ENCODE measurements at regions not wholly inside any gene's neighbourhood (a gene's known extent, or its start where the extent isn't known, plus 50 kb on each side); places are given as distances from the start of the nearest gene placed in this dataset.
A peak's percentile ranks its signal among the peaks of the same experiment; 100 is the strongest.

DNA sequence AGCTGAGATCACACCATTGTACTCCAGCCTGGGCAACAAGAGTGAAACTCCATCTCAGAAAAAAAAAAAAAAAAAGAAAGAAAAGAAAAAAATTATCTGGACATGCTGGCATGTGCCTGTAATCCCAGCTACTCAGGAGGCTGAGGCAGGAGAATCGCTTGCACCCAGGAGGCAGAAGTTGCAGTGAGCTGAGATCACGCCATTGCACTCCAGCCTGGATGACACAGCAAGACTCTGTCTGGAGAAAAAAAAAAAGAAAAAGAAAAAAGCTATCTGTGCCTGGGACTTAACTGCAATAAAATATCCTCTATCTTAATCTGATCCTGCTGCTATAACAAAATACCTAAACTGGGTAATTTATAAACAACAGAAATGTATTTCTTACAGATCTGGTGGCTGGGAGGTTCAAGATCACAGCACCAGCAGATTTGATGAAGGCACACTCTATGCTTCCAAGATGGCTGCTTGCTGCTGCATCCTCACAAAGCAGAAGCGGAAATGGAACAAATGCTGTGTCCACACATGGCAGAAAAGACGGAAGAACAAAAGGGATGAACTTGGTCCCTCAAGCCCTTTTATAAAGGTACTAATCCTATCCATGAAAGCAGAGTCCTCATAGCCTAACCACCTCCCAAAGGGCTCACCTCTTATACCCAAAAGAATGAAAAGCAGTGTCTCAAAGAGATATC is 273.3 kb upstream of the JARID2 start:
- no TSS peak for BruUV-seq (replicated peaks)
- intact Hi-C loops (cut with micrococcal nuclease) = no loop called here
- ChIA-PET CTCF (no interaction called here), POLR2A (no interaction called here), RAD21 (ENCODE audit: low non-redundant PET in 1 of 2, low total read pairs in 2 of 2, uncharacterized antibody in 2 of 2, unreplicated experiment in 2 of 2) (no interaction called here)
- ATAC-seq = no peak
- H2AFZ ChIP-seq (ENCODE audit: low read depth, low read length, poor library complexity, severe bottlenecking) = peak overlapping the region; percentile 78
- H3K27me3 ChIP-seq (ENCODE audit: insufficient read depth, low read length) = no peaks in the 10 kb centered on the region
- TF ChIP-seq, protein P1, sequence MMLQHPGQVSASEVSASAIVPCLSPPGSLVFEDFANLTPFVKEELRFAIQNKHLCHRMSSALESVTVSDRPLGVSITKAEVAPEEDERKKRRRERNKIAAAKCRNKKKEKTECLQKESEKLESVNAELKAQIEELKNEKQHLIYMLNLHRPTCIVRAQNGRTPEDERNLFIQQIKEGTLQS (IDR thresholded peaks at IDR 0.05) = no peak
- TF ChIP-seq SIN3A (IDR thresholded peaks at IDR 0.05; ENCODE audit: low read depth) = no peak
- no peak for TF ChIP-seq POLR2A (IDR thresholded peaks at IDR 0.05; ENCODE audit: borderline replicate concordance, extremely low read depth, insufficient read depth, insufficient read length)
- H3K4me2 ChIP-seq (ENCODE audit: low read length) = no peak overlapping the region
- H3K9me3 ChIP-seq (ENCODE audit: control insufficient read depth in 1 of 2, insufficient read depth in 1 of 2, low read depth in 1 of 2, low read length in 2 of 2) = 0 out of 4 replicates have a peak, but pooled peaks cover 0 to 3% of the 10 kb centered on the region in 2 experiments
- no peaks in the 10 kb centered on the region for H3K79me2 ChIP-seq (ENCODE audit: insufficient read depth, low read length)
- no peaks in the 10 kb centered on the region for H3K36me3 ChIP-seq (ENCODE audit: control insufficient read depth in 1 of 2, insufficient read depth in 2 of 2, low read length in 2 of 2)
- H3K4me1 ChIP-seq (ENCODE audit: control insufficient read depth in 1 of 2, insufficient read depth in 2 of 2, low read length in 2 of 2) = no peaks in the 10 kb centered on the region
- H3K9me2 ChIP-seq (ENCODE audit: insufficient read depth) = no peaks in the 10 kb centered on the region
- no peak overlapping the region for H3K27ac ChIP-seq (ENCODE audit: low read depth, low read length)
- no peak for DNase-seq (ENCODE audit: low read depth, low spot score)
- no peaks in the 10 kb centered on the region for H4K20me1 ChIP-seq (ENCODE audit: insufficient read depth)
- H3K9ac ChIP-seq (ENCODE audit: low read length) = no peak overlapping the region
- no peak overlapping the region for H3K4me3 ChIP-seq (replicated peaks in 1 of 2; ENCODE audit: low read depth in 1 of 2, low read length in 2 of 2)

DNA sequence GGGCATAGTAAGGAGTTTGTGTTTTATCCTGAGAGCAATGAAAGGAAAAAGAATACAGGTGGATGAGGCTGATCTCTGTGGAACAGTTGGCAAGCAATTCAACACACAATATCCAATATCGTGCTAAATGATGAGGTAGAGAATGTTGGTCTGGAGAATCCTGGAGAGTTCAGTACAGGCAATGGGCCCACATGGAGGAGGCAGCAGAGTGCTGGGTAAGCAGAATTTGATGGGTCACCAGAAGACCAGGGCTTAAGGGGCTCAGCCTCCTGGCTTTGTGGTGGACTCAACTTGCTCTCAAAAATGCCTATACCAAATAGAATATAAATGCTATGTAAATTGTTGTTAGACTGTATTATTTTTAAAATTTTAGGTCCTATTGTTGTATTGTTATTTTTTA is 271.5 kb upstream of the JARID2 start:
- CTCF ChIA-PET = no interaction called here
- Histone ChIP-seq H3K9me3 (ENCODE audit: control insufficient read depth in 1 of 2, insufficient read depth in 1 of 2, low read depth in 1 of 2, low read length in 2 of 2) (0 out of 4 replicates have a peak, but pooled peaks cover 0 to 3% of the 10 kb centered on the region in 2 experiments), H3K9me2 (ENCODE audit: insufficient read depth) (no peaks in the 10 kb centered on the region), H3K27ac (ENCODE audit: low read depth, low read length) (no peak overlapping the region), H3K79me2 (ENCODE audit: insufficient read depth, low read length) (no peaks in the 10 kb centered on the region), H3K4me2 (ENCODE audit: low read length) (no peak overlapping the region), H3K36me3 (ENCODE audit: control insufficient read depth in 1 of 2, insufficient read depth in 2 of 2, low read length in 2 of 2) (no peaks in the 10 kb centered on the region), H3K27me3 (ENCODE audit: insufficient read depth, low read length) (no peaks in the 10 kb centered on the region), H3K4me1 (ENCODE audit: control insufficient read depth in 1 of 2, insufficient read depth in 2 of 2, low read length in 2 of 2) (no peaks in the 10 kb centered on the region), H4K20me1 (ENCODE audit: insufficient read depth) (no peaks in the 10 kb centered on the region), H3K9ac (ENCODE audit: low read length) (no peak overlapping the region), H3K4me3 (replicated peaks in 1 of 2; ENCODE audit: low read depth in 1 of 2, low read length in 2 of 2) (no peak overlapping the region), H2AFZ (ENCODE audit: low read depth, low read length, poor library complexity, severe bottlenecking) (no peak overlapping the region)
- POLR2A ChIA-PET = no interaction called here
- ATAC-seq (no peak), DNase-seq (ENCODE audit: low read depth, low spot score) (no peak)
- intact Hi-C loops (cut with micrococcal nuclease) = no loop called here
- BruUV-seq (replicated peaks) = no TSS peak
- no peak for TF ChIP-seq EZH2phosphoT487 (IDR thresholded peaks at IDR 0.05; ENCODE audit: borderline replicate concordance)
- TF ChIP-seq, protein P2, sequence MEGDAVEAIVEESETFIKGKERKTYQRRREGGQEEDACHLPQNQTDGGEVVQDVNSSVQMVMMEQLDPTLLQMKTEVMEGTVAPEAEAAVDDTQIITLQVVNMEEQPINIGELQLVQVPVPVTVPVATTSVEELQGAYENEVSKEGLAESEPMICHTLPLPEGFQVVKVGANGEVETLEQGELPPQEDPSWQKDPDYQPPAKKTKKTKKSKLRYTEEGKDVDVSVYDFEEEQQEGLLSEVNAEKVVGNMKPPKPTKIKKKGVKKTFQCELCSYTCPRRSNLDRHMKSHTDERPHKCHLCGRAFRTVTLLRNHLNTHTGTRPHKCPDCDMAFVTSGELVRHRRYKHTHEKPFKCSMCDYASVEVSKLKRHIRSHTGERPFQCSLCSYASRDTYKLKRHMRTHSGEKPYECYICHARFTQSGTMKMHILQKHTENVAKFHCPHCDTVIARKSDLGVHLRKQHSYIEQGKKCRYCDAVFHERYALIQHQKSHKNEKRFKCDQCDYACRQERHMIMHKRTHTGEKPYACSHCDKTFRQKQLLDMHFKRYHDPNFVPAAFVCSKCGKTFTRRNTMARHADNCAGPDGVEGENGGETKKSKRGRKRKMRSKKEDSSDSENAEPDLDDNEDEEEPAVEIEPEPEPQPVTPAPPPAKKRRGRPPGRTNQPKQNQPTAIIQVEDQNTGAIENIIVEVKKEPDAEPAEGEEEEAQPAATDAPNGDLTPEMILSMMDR (IDR thresholded peaks at IDR 0.05 in 2 of 3, conservative IDR thresholded peaks at IDR 0.05 in 1 of 3; ENCODE audit: borderline replicate concordance in 1 of 3, insufficient read depth in 1 of 3, low read depth in 2 of 3, low read length in 2 of 3) = no peak
- TF ChIP-seq SRF (IDR thresholded peaks at IDR 0.05; ENCODE audit: low read depth) = no peak
- no peak for TF ChIP-seq ELF1 (IDR thresholded peaks at IDR 0.05; ENCODE audit: borderline replicate concordance, low read depth)
- TF ChIP-seq CEBPB (IDR thresholded peaks at IDR 0.05; ENCODE audit: low read depth) = no peak
- TF ChIP-seq, protein P3, sequence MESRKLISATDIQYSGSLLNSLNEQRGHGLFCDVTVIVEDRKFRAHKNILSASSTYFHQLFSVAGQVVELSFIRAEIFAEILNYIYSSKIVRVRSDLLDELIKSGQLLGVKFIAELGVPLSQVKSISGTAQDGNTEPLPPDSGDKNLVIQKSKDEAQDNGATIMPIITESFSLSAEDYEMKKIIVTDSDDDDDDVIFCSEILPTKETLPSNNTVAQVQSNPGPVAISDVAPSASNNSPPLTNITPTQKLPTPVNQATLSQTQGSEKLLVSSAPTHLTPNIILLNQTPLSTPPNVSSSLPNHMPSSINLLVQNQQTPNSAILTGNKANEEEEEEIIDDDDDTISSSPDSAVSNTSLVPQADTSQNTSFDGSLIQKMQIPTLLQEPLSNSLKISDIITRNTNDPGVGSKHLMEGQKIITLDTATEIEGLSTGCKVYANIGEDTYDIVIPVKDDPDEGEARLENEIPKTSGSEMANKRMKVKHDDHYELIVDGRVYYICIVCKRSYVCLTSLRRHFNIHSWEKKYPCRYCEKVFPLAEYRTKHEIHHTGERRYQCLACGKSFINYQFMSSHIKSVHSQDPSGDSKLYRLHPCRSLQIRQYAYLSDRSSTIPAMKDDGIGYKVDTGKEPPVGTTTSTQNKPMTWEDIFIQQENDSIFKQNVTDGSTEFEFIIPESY (IDR thresholded peaks at IDR 0.05; ENCODE audit: extremely low read depth, insufficient replicate concordance, low read length) = no peak
- TF ChIP-seq POLR2AphosphoS5 (IDR thresholded peaks at IDR 0.05; ENCODE audit: low read depth, low read length) = no peak
- TF ChIP-seq, protein P4, sequence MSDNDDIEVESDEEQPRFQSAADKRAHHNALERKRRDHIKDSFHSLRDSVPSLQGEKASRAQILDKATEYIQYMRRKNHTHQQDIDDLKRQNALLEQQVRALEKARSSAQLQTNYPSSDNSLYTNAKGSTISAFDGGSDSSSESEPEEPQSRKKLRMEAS (IDR thresholded peaks at IDR 0.05) = no peak
- RAD21 ChIA-PET (ENCODE audit: low non-redundant PET in 1 of 2, low total read pairs in 2 of 2, uncharacterized antibody in 2 of 2, unreplicated experiment in 2 of 2) = no interaction called here

All from HCT116 (cell line).